HG02870 (cell line): ENCODE measurements at regions not wholly inside any gene's neighbourhood (a gene's known extent, or its start where the extent isn't known, plus 50 kb on each side); places are given as distances from the start of the nearest gene placed in this dataset.
A peak's percentile ranks its signal among the peaks of the same experiment; 100 is the strongest.

ENCODE experiments used
- ATAC-seq: cut with Tn5 transposase; IDR thresholded peaks from one replicate; pipeline ENCODE4 v1.9.1; 2021; ENCODE audit warnings: mild to moderate bottlenecking, moderate library complexity; ENCODE audit not compliant: unreplicated experiment

DNA sequence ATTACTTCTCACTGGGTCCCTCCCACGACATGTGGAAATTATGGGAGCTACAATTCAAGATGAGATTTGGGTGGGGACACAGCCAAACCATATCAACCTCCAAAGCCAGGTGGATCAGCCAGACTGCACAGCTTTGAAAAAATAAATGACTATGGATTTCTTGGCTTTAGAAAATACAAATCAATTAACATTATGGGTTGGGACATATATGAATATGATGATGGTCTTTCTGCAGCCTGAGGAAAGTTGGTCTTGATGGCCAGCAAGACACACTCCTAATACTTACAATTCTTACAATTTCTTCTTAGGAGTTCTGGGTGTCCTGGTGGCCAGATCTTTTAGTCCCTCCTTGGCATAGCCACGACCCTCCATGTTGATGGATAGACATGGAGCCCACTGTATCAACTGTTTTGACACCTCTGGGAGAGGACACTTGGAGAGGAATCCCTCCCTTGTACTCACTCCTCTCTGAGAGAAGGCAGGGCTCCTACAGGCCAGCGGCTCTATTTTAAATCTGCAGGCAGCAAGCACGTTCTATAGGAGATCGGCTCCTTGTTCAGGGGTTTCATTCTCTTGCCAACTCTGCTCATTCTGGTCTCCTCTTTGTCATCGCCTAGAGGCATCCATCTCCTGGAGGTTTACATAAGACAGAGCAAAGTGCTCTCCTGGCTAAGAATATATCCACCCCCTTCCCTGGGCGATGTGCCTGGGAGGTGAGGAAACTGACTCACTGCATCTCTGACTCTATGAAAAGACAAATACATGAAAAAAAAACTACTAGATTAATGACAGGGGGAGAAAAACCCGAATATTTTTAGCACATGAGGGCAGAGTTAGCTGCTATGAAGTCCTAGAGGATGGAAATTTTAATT, 145.9 kb downstream of the CARTPT start:
- no peak for ATAC-seq

- no peak for ATAC-seq
Measured at GRCh38 chr5:71865665-71866320, 146.7 kb downstream of the CARTPT start.

DNA sequence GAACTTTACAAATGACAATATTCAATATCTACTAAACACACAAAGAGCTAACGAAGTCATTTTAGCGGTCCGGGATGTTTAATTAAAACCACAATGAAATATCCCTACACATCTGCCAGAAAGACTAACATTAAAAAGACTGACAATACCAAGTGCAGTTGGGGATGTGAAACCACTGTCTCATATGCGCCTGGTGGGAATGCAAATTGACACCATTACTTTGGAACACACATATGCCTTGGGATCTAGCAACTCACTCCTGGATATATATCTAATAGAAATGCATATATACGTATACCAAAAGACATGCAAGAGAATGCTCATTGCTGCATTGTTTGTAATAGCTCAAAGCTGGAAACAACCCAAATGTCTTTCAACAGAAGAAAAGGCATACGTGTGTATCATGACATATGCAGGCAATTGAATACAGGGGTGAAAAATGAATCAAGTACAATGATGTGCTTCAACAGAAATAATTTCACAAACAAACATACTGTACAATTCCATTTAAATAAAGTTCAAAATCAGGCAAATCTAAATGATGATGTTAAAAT, 153.3 kb downstream of the CARTPT start:
- ATAC-seq: no peak

DNA sequence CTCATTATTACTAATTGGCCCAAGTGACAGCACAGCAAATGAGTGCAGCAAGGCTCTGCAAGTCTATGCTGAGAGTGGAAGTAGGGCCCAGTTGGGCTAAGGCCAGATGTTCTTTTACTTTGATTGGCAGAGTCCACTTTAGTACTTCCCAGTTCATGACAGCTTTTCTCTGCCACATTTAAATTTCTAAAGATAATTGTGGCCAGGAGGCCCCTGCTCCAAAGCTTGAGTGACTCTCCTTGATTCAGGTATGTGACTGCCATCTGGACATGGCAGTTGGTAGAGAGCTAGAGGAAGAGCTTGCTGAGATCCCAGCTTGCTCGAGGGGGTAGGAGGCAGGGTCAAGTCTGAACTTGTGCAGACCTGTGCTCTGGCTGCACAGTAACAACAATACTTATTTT, 154.1 kb downstream of the CARTPT start:
- ATAC-seq: no peak

DNA sequence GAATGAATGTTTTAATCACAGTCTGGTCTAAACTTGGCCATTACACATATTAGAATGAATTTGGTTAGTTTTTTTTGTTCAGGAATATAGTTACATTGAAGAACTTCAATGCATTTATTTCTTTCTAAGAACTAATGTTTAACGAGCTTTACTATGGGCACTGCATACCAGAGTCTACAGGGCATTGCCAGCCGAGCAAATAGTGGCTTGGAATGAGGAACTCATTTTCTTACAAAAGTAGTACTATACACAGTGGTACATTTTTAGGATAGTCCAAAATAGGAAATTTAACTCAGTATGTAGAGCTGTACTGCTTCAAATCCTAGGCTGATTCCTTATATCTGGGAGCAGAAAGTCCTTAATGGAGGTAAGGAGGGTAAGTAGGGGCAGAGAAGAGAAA, 155.4 kb downstream of the CARTPT start:
- ATAC-seq: no peak

GRCh38 chr5:71877511-71877910, 158.4 kb downstream of the CARTPT start:
- no peak for ATAC-seq

GRCh38 chr5:71880536-71880935, 161.5 kb downstream of the CARTPT start:
- no peak for ATAC-seq

- no peak for ATAC-seq
Measured at GRCh38 chr5:71882826-71883741, 164.0 kb downstream of the CARTPT start.

GRCh38 chr5:71883742-71884103, 164.6 kb downstream of the CARTPT start:
- ATAC-seq: no peak

DNA sequence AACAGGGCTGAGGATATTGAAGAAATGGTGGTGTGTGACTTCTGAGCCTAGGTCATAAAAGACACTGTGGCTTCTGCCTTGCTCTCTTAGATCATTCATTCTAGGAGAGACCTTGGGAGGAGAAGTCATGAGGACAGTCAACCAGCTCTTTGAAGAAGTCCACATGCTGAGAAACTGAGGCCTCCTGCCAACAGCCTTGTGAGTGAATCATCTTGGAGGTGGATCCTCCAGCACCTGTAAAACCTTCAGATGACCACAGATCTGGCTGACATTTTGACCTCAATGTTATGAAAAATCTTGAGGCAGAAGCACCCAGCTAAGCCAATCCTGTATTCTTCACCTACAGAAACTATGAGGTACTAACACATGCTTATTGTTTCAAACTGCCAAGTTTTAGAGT, 165.9 kb downstream of the CARTPT start:
- no peak for ATAC-seq

- ATAC-seq: no peak
Measured at GRCh38 chr5:71886406-71886805, 167.3 kb downstream of the CARTPT start.

- peak; percentile 98 for ATAC-seq
Measured at GRCh38 chr5:71887680-71888079, 168.6 kb downstream of the CARTPT start.

DNA sequence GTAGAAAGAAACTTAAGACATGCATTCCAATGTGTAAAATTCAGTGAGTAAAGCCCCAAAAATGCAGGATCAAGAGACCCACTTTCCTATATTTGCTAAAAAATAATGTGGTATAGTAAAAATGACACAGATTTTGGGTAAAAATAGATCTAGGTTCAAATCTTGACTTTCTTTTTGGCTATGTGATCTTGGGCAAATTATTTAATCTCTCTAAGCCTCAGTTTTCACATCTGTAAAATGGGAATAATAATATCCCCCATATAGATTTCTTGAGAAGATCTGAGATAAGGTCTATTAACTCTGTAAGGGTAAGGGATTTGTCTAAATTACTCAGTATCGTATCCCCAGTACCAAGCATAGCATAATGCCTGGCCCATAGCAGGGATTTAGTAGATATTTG, 172.3 kb downstream of the CARTPT start:
- no peak for ATAC-seq

GRCh38 chr5:71891856-71892255, 172.8 kb downstream of the CARTPT start:
- no peak for ATAC-seq

- ATAC-seq: no peak
Measured at GRCh38 chr5:71892641-71893365, 173.7 kb downstream of the CARTPT start.

- no peak for ATAC-seq
Measured at GRCh38 chr5:71893451-71893850, 174.4 kb downstream of the CARTPT start.

DNA sequence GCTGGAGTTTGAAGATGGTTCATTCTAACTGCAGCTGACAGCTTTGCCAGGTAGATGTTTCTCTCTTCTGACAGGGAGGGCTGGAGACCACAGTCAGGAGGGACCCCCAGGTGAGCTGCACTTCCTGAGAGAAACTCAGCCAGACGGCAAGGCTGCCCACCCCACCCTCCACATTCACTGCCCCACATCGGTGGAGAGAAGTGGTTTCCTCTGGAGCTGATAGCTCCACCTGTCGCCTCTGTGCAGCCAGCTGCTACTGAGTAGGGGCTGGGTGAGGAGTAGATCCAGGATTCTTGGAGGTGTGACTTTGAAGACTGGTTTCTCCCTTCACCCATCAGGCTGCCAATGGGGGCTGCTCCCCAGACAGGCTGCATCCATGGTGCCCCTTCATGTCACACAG, 175.0 kb downstream of the CARTPT start:
- no peak for ATAC-seq

- ATAC-seq: no peak
Measured at GRCh38 chr5:71895546-71895945, 176.5 kb downstream of the CARTPT start.

- no peak for ATAC-seq
Measured at GRCh38 chr5:71899865-71900342, 180.8 kb downstream of the CARTPT start.

DNA sequence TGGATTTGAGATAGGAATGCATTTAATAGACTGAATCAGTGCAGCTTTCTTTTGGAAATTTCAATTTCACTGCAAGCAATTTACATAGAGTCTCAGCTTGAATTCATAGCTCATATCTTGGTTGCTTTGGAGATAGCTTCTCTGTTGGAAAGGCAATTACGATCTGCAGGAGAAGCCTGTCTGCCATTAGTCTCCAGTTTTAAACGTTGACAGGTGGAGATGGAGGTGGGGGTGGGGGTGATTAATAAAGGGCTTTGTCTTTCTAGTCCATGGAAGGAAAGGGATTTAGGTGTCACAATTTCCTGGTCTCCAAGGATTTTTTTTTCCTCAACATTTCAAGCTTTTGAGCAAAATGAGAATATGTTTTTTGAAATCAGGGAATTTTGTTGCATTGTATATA, 184.7 kb downstream of the CARTPT start:
- no peak for ATAC-seq
